Testis (tissue), 2 donors: ENCODE measurements at regions not wholly inside any gene's neighbourhood (a gene's known extent, or its start where the extent isn't known, plus 50 kb on each side); places are given as distances from the start of the nearest gene placed in this dataset.

ENCODE experiments used
- CTCF ChIP-seq, 3 experiments: fragments of 450-650 bp in 2 of 3; fragments of 200-600 bp in 1 of 3; sonication (generic) in 1 of 3; IDR thresholded peaks; one replicate each; pipeline ENCODE4 v1.5.1; 2016 to 2019; ENCODE audit warnings: antibody characterized with exemption in 3 of 3, mild to moderate bottlenecking in 2 of 3, moderate library complexity in 1 of 3
- POLR2A ChIP-seq: fragments of 450-650 bp; IDR thresholded peaks from one replicate; pipeline ENCODE4 v1.6.1; 2017; ENCODE audit warnings: antibody characterized with exemption, mild to moderate bottlenecking, moderate library complexity

- TF ChIP-seq CTCF (IDR thresholded peaks at IDR 0.05): no peak
- TF ChIP-seq POLR2A: no peak
Measured at GRCh38 chr5:63483338-63483737, 478.9 kb downstream of the HTR1A start.
